NCI-H2029 (cell line): ENCODE measurements at regions not wholly inside any gene's neighbourhood (a gene's known extent, or its start where the extent isn't known, plus 50 kb on each side); places are given as distances from the start of the nearest gene placed in this dataset.

Experiments used
- DNase-seq: peaks from one replicate; lab custom pipeline; 2025; lab: John Stamatoyannopoulos, UW

DNA sequence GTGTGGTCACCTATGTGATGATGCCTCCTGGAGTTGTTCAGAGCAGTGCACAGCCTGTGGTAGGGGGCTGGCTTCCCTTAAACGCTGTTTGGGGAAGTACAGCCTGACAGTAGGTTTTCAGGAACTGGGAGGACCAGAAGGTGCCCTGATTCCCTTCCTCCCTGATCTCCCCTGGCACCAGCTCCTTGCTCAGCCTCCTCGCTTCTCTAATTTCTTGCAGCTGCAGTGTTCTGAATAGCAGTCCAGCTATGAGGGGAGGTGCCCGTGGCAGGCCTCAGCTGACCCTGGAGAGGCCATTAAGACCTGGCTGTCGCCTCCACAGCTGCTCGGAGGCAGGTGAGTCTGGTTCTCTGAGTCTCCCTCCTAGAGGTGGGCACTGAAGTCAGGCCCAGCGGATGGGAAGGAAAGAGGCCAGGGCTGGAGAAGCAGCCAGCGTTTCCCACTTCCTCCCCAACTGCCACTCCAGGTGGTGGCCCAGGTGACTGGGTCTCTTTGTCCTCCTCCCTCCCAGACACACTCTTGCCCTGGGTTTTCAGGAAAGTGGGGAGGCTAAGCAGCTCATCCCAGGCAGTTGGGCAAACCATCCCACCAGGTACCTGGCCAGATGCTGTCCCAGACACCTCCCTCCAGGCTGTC lies 52.0 kb upstream of the RPL11 start:
- DNase-seq, result peak; percentile 77

DNA sequence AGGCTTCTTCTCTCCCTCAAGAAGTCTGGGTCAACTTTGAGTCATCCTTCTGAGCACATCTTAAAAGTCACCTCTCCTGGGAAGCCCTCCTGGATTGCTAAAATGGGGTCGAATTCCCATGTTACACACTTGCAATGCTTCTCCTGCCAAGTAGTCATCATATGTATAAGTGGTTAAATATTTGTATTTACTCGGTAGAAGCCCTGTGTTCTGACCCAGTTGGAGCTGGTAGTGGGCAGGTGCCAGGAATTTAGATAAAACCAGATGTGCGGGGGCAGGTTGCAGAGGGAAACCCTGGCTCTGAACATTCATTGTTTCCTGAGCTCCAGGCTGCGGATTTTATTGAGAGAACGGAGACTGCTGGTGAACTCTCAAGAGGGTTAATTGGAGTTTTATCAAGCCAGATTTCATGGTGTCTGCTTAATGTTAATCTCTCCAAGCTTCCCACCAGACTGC lies 52.8 kb upstream of the RPL11 start:
- peak; percentile 76 for DNase-seq

DNA sequence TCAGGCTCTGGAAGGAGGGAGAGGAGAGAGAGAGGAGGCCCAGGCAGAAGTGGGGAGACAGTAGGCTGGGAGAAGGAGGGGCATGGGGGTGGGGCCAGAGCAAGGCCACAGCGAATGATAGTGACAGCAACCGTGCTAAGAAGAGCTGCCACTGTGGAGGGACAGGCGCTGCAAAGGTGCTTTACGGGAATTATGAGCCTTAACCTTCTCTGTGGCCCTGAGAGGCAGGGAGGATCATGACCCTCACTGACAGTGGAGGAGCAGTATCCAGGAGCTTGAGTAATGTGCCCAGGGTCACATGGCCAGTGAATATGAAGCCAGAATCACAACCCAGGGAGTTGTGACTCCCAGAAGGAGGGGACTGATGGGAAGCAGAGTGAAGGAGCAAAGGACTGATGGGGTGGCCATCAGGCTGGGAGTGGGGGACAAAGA lies 53.4 kb upstream of the RPL11 start:
- no peak for DNase-seq

DNA sequence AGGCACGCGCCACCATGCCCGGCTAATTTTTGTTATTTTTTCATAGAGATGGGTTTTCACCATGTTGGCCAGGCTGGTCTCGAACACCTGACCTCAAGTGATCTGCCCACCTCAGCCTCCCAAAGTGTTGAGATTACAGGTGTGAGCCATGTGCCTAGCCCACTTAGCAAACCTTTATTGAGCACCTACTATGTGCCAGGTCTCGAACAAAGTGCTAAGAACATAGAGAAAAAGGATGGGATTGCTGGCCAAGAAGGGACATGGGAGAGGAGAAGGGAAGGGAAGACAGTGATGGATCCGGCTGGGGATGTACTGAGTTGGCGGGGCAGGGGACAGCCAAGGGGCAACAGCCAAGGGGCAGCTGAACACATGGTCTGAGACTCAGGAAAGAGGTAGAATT lies 55.6 kb upstream of the RPL11 start:
- no peak for DNase-seq

DNA sequence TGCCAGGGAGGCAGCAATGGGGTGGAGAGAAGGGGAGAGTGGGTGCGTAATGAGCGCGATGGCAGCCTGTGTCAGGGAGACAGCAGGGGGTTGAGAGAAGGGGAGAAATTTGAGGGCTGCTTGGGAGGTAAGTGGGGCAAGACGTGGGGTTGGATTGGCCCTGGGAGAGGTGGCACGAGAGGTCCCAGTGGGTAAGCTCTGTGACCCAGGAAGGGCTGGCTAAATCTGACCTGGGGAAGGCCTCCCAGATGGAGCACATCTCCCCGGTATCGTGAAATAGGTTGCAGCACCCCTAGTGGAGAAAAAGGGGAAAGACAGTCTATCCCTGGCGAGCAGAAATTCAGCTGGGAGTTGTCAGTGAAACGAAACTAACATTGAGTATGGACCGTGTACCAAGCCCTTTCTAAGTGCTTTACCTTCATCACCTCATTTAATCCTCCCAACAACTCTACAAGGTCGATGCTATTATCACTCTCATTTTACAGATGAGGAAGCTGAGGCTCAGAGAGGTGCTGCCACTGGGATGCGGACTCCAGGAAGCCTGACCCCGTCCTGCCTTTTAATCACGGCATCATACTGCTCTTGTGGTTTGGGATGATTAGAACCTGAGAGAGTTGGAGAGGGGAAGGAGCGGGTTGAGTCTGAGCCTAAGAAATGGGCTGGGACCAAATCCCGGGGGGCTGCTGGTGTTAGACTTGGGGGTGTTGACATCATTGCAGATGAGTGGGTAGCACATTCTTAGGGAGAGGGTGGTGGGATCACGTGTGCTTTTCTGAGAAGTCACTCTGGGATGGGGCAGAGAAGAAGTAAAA lies 56.6 kb upstream of the RPL11 start:
- peak; percentile 39 for DNase-seq

DNA sequence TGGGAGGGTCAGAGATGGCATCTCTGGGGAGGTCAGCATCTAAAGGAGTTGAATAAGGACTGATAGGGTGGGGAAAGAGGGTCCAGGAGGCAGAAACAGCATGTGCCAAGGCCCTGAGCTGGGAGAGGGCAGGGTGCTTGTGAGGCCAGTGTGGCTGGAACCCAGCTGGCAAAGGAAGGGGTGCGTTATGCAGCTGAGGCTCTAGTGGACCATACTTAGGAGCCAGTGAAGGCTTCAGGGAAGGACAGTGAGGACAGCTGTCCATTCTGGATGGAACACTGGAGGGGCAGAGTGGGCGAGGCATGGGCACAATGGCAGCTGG lies 57.1 kb upstream of the RPL11 start:
- DNase-seq, result no peak

DNA sequence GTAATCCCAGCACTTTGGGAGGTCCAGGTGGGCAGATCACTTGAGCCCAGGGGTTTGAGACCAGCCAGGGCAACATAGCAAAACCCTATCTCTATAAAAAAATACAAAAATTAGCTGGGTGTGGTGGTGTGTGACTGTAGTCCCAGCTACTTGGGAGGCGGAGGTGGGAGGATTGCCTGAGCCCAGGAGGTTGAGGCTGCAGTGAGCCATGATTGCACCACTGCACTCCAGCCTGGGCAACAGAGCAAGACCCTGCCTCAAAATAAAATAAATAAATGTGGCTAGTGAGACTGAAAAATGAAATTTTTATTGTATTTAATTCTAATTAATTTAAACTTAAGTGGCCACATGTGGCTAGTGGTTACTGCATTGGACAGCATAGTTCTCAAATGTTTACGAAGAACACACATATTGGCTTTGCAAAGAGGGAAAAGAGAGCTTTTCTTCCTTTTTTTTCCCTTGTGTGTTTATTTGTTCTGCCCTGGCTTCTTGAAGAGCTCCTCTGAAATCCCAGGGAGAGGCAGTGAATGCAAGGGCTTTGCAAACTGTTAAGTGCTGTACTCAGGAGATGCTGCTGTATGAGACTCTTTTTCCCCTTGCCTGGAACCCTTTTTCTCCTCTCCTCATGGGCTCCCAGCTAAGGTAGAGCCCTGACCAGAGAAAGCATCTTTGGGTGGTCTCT lies 59.0 kb upstream of the RPL11 start:
- no peak for DNase-seq

DNA sequence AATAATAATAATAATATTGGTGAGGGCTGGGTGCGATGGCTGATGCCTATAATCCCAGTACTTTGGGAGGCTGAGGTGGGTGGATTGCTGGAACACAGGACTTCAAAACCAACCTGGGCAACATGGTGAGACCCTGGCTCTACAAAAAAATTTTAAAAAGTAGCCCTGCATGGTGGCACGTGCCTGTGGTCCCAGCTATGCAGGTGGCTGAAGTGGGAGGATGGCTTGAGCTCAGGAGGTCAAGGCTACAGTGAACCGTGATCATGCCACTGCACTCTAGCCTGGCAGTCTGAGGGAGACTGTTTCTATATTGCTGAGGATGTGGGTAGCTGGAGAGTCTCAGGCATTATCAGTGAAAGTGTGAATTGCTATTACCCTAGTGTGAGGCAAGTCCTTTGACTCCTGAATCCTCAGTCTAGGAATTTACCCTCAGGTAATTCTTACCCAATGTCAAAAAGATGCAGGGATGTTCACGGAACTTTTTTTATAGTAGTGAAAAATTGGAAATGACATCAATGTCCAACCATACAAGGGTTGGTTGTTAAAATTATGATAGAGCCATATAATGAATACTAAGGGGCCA lies 61.8 kb upstream of the RPL11 start:
- no peak for DNase-seq

DNA sequence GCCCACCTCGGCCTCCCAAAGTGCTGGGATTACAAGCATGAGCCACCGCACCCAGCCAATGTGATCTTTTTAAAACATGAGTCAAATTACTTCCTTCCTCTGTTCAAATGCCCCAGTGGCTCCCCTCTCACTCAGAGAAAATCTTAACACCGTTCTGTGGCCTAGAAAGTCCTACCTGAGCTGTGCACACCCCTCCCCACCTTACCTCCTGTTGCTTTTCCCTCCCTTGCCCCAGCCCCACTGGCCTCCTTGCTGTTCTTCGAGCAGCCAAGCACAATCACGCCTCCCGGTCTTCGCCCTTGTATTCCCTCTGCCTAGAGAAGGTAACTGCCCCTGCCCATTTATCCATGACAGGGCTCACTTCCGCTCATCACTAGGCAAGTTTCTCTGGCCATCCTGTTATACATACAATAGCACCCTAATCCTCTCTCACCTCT lies 62.6 kb upstream of the RPL11 start:
- no peak for DNase-seq

DNA sequence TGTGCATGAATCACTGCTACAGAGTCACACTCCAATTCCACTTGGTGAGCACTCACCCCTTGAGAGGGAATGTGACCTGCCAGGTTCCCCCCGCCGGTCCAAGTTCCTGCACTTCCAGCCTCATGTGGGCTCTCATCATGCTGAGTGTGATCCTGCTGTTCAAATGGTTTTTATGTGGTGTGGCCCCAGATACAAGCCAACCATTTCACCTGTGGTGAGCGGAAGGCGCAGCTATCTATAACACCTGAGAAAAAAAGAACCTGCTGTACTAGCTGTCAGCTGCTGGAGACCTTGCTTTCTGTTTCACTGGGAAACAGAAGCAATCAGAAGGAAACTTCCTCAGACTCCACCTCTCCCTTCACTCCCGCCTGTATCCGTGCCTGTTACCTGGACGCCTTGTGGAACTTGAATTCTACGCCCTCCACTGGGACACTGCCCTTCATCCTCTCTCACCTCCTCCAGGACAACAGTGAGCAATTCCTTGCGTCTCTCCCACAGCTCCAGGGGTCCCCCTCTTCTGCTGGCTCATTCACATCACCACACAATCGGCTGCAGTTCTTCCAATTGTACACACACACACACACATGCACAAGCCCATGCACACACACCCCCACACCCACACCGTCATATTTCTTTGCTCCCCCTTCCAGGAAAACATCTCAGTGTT lies 64.4 kb upstream of the RPL11 start:
- DNase-seq, result no peak

DNA sequence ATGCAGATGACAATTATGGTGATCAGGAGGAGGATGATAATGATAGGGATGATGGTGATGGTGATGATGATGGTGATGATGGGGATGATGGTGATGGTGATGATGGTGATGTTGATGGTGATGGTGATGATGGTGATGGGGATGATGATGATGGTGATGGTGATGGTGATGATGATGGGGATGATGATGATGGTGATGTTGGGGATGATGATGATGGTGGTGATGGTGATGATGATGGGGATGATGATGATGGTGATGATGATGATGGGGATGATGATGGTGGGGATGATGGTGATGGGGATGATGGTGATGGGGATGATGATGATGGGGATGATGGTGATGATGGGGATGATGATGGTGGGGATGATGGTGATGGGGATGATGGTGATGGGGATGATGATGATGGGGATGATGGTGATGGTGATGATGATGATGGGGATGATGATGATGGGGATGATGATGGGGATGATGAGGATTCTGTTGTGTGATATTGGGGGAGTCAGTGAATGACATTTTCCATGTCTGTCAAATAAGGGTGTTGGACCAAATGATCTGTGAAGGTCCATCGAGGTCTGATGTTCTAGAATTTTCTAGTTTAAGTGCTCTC lies 65.6 kb upstream of the RPL11 start:
- no peak for DNase-seq

DNA sequence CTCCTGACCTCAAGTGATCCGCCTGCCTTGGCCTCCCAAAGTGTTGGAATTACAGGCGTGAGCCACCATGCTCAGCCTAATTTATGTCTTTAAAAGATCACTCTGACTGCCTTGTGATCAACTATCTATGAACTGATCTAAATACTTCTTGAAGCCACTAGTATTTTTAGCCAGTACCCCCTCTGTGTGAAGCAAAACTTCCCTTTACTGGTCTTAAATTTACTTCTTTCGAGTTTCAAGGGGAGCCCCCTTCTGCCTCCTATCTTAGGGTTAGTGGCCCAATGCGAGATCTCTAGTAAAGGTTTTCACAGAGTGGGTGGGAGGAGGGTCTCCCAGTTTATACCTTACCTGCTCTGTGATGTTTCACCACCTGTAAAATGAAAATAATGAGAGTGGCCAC lies 66.1 kb upstream of the RPL11 start:
- no peak for DNase-seq

DNA sequence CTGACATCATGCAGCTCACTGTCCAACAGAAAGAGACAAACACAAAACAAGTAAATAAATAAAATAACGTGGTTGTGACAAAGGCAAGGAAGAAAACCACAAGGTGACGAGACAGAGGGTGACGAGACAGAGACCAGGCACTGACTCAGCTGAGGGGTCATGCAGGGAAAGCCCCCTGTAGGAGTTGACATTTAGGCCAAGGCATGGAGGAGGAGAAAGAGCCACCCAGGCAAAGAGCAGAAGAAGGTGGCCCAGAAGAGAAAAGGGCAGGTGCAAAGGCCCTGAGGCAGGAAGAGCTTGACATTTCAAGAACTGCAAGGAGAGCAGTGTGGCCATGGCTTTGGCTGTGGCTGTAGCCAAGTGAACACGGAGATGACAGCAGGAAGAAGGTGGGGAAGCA lies 65.1 kb upstream of the ID3 start:
- DNase-seq, result no peak

DNA sequence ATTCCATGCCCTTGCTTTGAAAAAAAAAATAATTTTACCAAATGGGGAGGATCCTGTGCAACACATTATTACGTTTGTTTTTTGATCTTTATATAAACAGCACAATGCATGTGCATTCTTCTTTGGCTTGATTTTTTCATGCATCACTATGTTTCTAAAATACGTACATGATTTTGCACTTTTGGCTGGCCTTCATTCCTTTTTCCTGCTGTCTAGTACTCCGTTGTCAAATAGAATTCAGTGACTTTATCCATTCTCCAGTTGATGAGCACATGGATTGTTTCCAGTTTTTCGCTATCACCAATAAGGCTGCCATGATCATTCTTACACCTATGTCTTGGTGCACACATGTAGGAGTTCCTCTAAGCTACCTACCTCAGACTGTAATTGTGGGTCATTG lies 63.0 kb upstream of the ID3 start:
- no peak for DNase-seq

DNA sequence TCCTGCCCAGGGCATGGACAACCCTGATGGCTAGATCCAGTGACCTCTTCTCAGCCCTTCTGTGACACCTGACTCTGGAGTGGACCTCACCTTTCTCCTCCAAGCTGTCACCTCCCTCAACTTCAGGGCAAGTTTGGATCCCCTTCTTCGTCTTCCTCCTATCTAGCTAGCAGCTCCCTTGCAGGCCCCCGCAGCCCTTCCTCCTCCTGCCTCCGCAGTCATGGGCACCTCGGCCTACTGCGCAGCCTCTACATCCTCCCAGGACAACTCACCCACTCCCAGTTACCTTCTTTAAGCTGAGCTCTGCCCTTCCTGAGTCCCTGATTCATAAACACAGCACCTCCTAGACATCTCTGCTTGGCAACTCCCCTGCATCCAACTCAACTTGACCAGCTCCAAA lies 61.3 kb upstream of the ID3 start:
- no peak for DNase-seq

DNA sequence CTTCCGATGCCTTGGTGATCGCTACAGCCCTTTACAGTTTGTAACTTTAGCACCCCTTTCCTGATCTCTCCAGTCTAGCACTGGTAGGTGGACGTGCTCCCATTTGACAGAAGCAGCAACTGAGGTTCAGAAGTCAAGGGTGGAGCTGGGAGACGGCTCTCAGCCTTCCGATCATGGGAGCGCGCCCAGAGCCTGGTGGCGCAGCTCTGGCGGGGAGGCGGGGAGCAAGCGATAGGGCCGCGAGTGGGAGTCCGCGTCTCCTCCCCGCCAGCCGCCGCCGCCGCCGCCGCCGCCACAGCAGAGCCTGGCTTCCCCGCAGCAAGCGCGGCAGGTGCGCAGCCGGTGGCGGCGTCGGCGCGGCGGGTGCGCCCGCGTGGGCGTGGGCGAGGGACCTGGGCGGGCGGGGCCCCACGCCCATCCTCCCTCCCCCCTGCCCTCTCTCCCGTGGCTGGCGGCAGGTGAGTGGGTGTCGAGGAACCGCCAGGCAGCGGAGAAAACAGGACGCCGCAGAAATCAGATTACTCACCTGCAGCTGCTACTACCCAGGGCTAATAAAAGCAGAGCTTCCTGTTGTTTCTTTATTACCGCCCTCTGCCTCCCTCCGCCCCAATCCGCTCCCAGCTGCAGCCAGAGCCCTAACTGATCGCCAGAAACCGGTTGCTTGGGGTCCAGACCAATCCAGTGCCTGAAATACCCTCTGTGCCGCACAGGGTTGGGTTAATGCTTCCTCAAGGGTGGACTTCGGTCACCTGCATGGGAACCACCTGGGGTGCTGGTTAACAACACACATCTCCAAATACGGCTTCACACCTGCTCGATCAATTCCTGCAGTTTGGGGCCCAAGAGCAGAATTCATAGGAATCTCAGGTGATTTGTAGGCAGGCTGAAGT lies 60.2 kb upstream of the ID3 start:
- DNase-seq, result peak; percentile 86

DNA sequence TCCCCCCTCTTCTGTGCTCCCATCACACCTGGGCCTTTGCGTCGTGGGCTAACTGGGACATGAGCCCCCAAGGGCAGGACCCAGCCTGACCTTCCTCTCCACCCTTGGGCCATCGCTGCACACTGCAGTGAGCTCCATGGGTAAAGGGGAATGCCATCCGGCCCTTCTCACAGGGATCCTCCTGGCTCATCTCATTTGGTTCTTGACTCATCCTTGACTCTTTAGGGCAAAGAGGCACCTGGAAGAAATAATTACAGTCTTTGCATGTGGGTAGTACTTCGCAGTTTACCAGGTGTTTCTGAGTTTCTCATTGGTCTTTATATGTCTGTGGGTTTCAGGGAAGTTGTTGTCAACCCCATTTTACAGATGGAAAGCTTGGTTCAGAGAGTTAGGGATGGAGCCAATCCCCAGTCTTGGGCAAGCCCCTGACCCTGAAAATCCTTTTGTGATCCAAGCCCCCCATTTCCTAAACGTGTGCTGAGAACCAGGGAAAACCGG lies 59.3 kb upstream of the ID3 start:
- no peak for DNase-seq

DNA sequence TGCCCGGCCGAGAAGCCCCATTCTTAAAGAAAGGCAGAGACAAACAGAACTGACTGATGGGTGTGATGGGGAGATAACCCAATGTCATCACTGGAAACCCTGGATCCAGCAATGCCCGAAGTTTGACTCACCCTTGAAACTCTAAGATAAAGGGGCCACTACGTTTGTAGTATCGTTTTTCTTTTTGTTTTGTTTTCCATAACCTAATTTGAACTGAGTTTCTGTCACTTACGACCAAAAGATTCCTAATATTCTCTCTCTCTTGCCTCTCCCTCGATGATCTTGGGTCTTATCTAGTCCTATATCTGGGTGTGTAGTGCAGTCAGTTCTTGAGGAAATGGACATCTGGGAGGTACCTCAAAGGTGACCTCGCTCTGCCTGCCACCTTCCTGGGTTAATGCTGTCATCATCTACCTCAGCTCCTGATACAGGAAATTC lies 57.8 kb upstream of the ID3 start:
- DNase-seq, result no peak

DNA sequence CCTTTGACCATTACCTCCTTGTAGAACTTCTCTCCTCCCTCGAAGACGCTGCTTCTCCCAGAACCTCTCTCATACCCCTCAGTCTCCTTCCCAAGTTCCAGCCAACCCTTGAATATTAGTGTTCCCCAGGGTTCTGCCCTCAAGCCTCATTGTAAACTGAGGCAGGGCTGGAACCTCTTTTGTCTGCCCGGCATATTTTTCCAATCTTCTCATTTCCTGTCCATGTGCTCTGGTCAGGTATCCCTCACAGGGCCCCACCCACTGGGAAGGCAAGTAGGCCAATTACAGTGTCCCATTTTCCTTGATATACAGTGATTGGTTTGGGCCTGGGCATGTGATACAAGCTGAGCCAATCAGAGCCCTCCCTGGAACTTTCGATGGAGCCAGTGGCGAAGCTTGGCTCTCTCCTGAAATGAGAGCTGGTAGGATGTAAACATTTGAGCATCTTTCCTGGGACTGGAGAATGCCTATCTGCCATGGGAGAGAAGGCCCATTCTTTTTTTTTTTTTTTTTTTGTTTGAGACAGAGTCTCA lies 57.1 kb upstream of the ID3 start:
- no peak for DNase-seq

DNA sequence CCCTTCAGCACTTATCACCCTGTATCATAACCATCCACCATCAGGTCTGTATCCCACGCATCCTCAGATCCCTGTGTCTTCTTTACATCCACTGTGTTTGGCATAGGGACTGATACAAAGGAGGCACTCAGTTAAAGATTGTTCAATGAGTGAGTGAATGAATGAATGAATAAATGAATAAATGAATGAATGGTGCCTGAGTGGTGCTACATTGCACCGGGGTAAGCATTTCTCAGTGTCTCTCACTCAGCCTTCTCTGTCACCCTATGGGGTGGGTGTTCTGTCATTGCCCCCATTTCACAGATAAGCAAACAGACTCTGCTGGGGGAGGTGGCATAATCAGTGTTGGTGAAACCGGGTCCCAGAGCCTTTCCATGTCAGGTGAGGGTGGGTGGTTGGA lies 56.6 kb upstream of the ID3 start:
- DNase-seq, result no peak
